DND-41 (cell line): ENCODE measurements at regions not wholly inside any gene's neighbourhood (a gene's known extent, or its start where the extent isn't known, plus 50 kb on each side); places are given as distances from the start of the nearest gene placed in this dataset.

ENCODE experiments used
- ATAC-seq: fragments of 200-7000 bp; cut with Tn5 transposase; 3 replicates; pipeline ENCODE4 v1.9.1; 2021; ENCODE audit warnings: low read depth; ENCODE audit not compliant: insufficient read depth
- DNase-seq: peaks from one replicate; pipeline ENCODE4 v3.0.0-alpha.2; 2020
- H2AFZ ChIP-seq: 2 replicates; pipeline ENCODE4 v1.6.0; 2012; ENCODE audit warnings: low read depth, low read length
- H3K27ac ChIP-seq: 2 replicates; pipeline ENCODE4 v1.5.1; 2012; ENCODE audit warnings: low read length, inconsistent platforms
- H3K27me3 ChIP-seq: fragments of 200-600 bp; sonication (generic); 2 replicates; pipeline ENCODE4 v1.6.0; 2012; ENCODE audit warnings: low read length, mild to moderate bottlenecking, inconsistent platforms; ENCODE audit not compliant: insufficient read depth, poor library complexity
- H3K36me3 ChIP-seq: 2 replicates; pipeline ENCODE4 v1.5.1; 2012; ENCODE audit warnings: low read length, inconsistent platforms; ENCODE audit not compliant: insufficient read depth
- H3K4me1 ChIP-seq: 2 replicates; pipeline ENCODE4 v1.5.1; 2012; ENCODE audit warnings: mild to moderate bottlenecking, low read length; ENCODE audit not compliant: insufficient read depth
- H3K4me2 ChIP-seq: 2 replicates; pipeline ENCODE4 v1.6.0; 2012; ENCODE audit warnings: mild to moderate bottlenecking, moderate library complexity, low read length, inconsistent platforms; ENCODE audit not compliant: insufficient read depth
- H3K4me3 ChIP-seq, 2 experiments: fragments of 200-600 bp in 1 of 2; shearing (Covaris generic) in 1 of 2; 2 replicates each; pipeline ENCODE4 v1.5.1; 2012 to 2016; ENCODE audit warnings: inconsistent platforms in 2 of 2, low read length in 2 of 2, mild to moderate bottlenecking in 2 of 2, low read depth in 1 of 2, moderate library complexity in 1 of 2
- H3K79me2 ChIP-seq: 2 replicates; pipeline ENCODE4 v1.6.0; 2012; ENCODE audit warnings: low read length, inconsistent platforms; ENCODE audit not compliant: insufficient read depth
- H3K9ac ChIP-seq: 2 replicates; pipeline ENCODE4 v1.6.0; 2012; ENCODE audit warnings: low read depth, mild to moderate bottlenecking, inconsistent platforms, low read length, moderate library complexity
- H3K9me3 ChIP-seq: 2 replicates; pipeline ENCODE4 v1.5.1; 2012; ENCODE audit warnings: low read length, moderate library complexity, mild to moderate bottlenecking, inconsistent platforms; ENCODE audit not compliant: insufficient read depth, severe bottlenecking
- H4K20me1 ChIP-seq: 2 replicates; pipeline ENCODE4 v1.6.0; 2012; ENCODE audit warnings: low read length; ENCODE audit not compliant: insufficient read depth
- CTCF ChIP-seq: IDR thresholded peaks from 2 replicates; pipeline ENCODE4 v1.5.1; 2012; ENCODE audit warnings: borderline replicate concordance, low read length, moderate library complexity, mild to moderate bottlenecking; ENCODE audit not compliant: poor library complexity, severe bottlenecking; ENCODE audit errors: extremely low read depth
- EZH2 ChIP-seq: IDR thresholded peaks from 3 replicates; pipeline ENCODE4 v1.6.1; 2012; ENCODE audit warnings: borderline replicate concordance, low read depth, mild to moderate bottlenecking, moderate library complexity, low read length, inconsistent platforms; ENCODE audit not compliant: severe bottlenecking

DNA sequence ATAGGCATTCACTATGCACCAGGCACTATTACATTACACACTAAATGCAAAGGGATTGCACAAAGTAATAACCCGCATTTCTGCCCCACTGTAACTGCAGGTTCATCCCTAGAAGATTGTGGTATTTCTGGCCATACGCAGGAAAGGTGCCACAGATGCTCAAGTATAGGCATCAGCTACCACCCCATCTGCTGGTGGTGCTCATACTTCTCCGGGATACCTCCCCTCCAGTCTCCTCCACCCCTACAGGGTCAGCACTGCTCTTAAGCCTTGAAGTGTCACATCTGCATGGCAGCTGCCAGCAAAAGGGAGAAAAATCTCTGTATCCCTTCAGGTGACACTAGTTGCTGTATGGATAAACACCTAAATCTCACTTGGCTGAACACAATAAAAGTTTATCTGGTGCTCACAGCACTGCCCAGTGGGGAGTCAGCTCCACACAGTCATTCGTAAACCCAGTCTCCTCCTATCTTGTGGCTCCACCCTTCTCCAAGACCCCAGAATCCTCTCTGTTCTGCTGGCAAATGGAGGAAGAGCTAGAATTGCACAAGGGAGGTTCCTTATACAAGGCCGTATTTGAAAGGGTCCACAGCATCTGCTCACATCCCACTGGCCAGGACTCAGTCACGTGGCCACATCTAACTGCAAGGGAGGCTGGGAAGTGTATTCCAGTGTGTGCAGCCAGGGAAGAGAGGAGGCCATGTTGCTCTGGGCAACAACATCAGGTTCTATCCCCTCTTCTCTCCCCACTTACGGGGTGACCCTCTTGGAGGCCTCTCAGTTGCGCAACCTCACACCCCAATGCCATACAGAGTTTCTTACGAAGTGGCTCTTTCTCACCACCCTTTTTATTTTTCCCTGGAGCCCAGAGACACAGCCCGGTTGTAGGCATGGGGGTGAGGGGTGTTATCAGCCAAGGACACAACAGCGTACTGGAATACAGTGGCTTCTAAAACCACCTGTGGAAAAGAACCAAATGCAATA lies 114.7 kb downstream of the BUD13 start:
- H3K4me3 ChIP-seq: no peak overlapping the region
- no peak overlapping the region for H3K4me2 ChIP-seq
- DNase-seq: no peak
- H3K9me3 ChIP-seq: no peaks in the 10 kb centered on the region
- ATAC-seq: no peak; the same call in 2 of the 3 replicates
- no peaks in the 10 kb centered on the region for H4K20me1 ChIP-seq
- H3K9ac ChIP-seq: no peak overlapping the region
- no peaks in the 10 kb centered on the region for H3K79me2 ChIP-seq
- no peak for TF ChIP-seq EZH2
- no peak for TF ChIP-seq CTCF
- no peaks in the 10 kb centered on the region for H3K4me1 ChIP-seq
- peak overlapping the region; percentile 39; the same call in 1 of the 2 replicates for H2AFZ ChIP-seq
- H3K27ac ChIP-seq: no peak overlapping the region
- H3K27me3 ChIP-seq: peaks cover 13% of the 10 kb centered on the region
- H3K36me3 ChIP-seq: no peaks in the 10 kb centered on the region

- Histone ChIP-seq H3K9me3 (no peaks in the 10 kb centered on the region), H3K4me1 (no peaks in the 10 kb centered on the region), H3K27me3 (peaks cover 6% of the 10 kb centered on the region), H3K4me2 (no peak overlapping the region), H3K9ac (no peak overlapping the region), H3K36me3 (no peaks in the 10 kb centered on the region), H3K27ac (no peak overlapping the region), H2AFZ (no peak overlapping the region), H3K4me3 (no peak overlapping the region), H3K79me2 (no peaks in the 10 kb centered on the region), H4K20me1 (no peaks in the 10 kb centered on the region)
- ATAC-seq (no peak), DNase-seq (no peak)
- no peak for TF ChIP-seq EZH2
- TF ChIP-seq CTCF: no peak
These were observed 116.8 kb downstream of the BUD13 start for GRCh38 chr11:116656011-116656410.

- H4K20me1 ChIP-seq: no peaks in the 10 kb centered on the region
- H3K9ac ChIP-seq: no peak overlapping the region
- no peaks in the 10 kb centered on the region for H3K79me2 ChIP-seq
- H3K4me2 ChIP-seq: no peak overlapping the region
- no peak for TF ChIP-seq EZH2
- TF ChIP-seq CTCF: no peak
- H3K36me3 ChIP-seq: no peaks in the 10 kb centered on the region
- H3K4me1 ChIP-seq: no peaks in the 10 kb centered on the region
- DNase-seq: no peak
- H2AFZ ChIP-seq: no peak overlapping the region
- no peaks in the 10 kb centered on the region for H3K9me3 ChIP-seq
- no peak overlapping the region for H3K27ac ChIP-seq
- H3K4me3 ChIP-seq: no peak overlapping the region
- H3K27me3 ChIP-seq: peaks cover 18% of the 10 kb centered on the region
- no peak for ATAC-seq
These were observed 118.3 kb downstream of the BUD13 start for GRCh38 chr11:116654526-116654925.
